GM12892 (cell line): ENCODE measurements at regions not wholly inside any gene's neighbourhood (a gene's known extent, or its start where the extent isn't known, plus 50 kb on each side); places are given as distances from the start of the nearest gene placed in this dataset.

Experiments used
- POLR2A ChIP-seq: IDR thresholded peaks from 2 replicates; pipeline ENCODE4 v1.6.1; 2011; ENCODE audit warnings: low read depth, low read length, control low read depth
- TAF1 ChIP-seq: IDR thresholded peaks from 2 replicates; pipeline ENCODE4 v1.6.1; 2011; ENCODE audit warnings: low read depth, mild to moderate bottlenecking, control low read depth, low read length, borderline replicate concordance

- TF ChIP-seq POLR2A (no peak), TAF1 (no peak)
Observed at GRCh38 chr10:118961436-118961835, 68.1 kb upstream of the NANOS1 start.
